GM12878 (cell line): ENCODE measurements at regions not wholly inside any gene's neighbourhood (a gene's known extent, or its start where the extent isn't known, plus 50 kb on each side); places are given as distances from the start of the nearest gene placed in this dataset.

Experiments
- ATAC-seq: fragments of 200-7000 bp; cut with Tn5 transposase; 3 replicates; pipeline ENCODE4 v1.9.1; 2020; ENCODE audit warnings: mild to moderate bottlenecking, moderate library complexity
- BruUV-seq: library from RNA; stranded (reverse); fragments of 400-500 nt; replicated peaks from 2 replicates; lab custom pipeline; 2021; lab: Mats Ljungman, UMichigan
- CTCF ChIA-PET: fragments of 300-600 bp; sonication (Branson Sonifier 250); formaldehyde crosslinking; extraction: SDS; loops from one replicate; lab custom pipeline; 2021; ENCODE audit warnings: inconsistent platforms; lab: Yijun Ruan, JAX
- POLR2A ChIA-PET: fragments of 350-600 bp; formaldehyde crosslinking; extraction: SDS; loops from one replicate; lab custom pipeline; 2021; ENCODE audit warnings: inconsistent platforms; lab: Charles Lee
- RAD21 ChIA-PET: fragments of 300-600 bp; sonication (Branson Sonifier 250); formaldehyde crosslinking; loops from one replicate; lab custom pipeline; 2023; ENCODE audit warnings: antibody characterized with exemption; ENCODE audit not compliant: unreplicated experiment; lab: Charles Lee
- SMC1A ChIA-PET: fragments of 300-600 bp; sonication (Branson Sonifier 250); formaldehyde crosslinking; loops from one replicate; lab custom pipeline; 2023; ENCODE audit not compliant: unreplicated experiment, uncharacterized antibody; lab: Charles Lee
- DNase-seq: peaks from one replicate; pipeline ENCODE4 v3.0.0-alpha.2; 2011; ENCODE audit warnings: low read depth, low spot score
- FAIRE-seq: peaks from 3 replicates; lab custom pipeline; 2011; peaks lifted over from hg19 to GRCh38; lab: Jason Lieb, UNC
- H2AFZ ChIP-seq: 2 replicates; pipeline ENCODE4 v1.6.0; 2011; ENCODE audit warnings: low read depth, low read length, control low read depth; ENCODE audit not compliant: control insufficient read depth
- H3K27ac ChIP-seq: 2 replicates; pipeline ENCODE4 v1.5.1; 2011; ENCODE audit warnings: control low read depth; ENCODE audit not compliant: control insufficient read depth, insufficient read depth
- H3K27me3 ChIP-seq, 2 experiments: replicated peaks in 1 of 2; 2 replicates each; pipeline versions ENCODE4 v1.6.0 to v1.6.1; 2011; ENCODE audit warnings: low read length in 1 of 2; ENCODE audit not compliant: control insufficient read depth in 2 of 2, insufficient read depth in 2 of 2
- H3K36me3 ChIP-seq, 2 experiments: 2 replicates each; pipeline ENCODE4 v1.5.1; 2011; ENCODE audit warnings: low read length in 1 of 2; ENCODE audit not compliant: control insufficient read depth in 2 of 2, insufficient read depth in 2 of 2
- H3K4me1 ChIP-seq: 2 replicates; pipeline ENCODE4 v1.6.1; 2011; ENCODE audit warnings: mild to moderate bottlenecking, low read length, moderate library complexity, mixed read lengths; ENCODE audit not compliant: control insufficient read depth, insufficient read depth
- H3K4me2 ChIP-seq: 2 replicates; pipeline ENCODE4 v1.6.0; 2011; ENCODE audit warnings: control low read depth; ENCODE audit not compliant: control insufficient read depth, insufficient read depth
- H3K4me3 ChIP-seq: fragments of 200-600 bp; sonication (generic); 2 replicates; pipeline ENCODE4 v1.5.1; 2016
- H3K79me2 ChIP-seq: 2 replicates; pipeline ENCODE4 v1.6.0; 2011; ENCODE audit warnings: low read length; ENCODE audit not compliant: control insufficient read depth, insufficient read depth
- H3K9ac ChIP-seq: 2 replicates; pipeline ENCODE4 v1.8.0; 2011; ENCODE audit warnings: low read length, control low read depth, mixed read lengths; ENCODE audit not compliant: control insufficient read depth, insufficient read depth
- H3K9me3 ChIP-seq: replicated peaks from 3 replicates; pipeline ENCODE4 v1.5.1; 2011; ENCODE audit warnings: mild to moderate bottlenecking, low read length; ENCODE audit not compliant: control insufficient read depth, insufficient read depth
- H4K20me1 ChIP-seq: 2 replicates; pipeline ENCODE4 v1.6.0; 2011; ENCODE audit not compliant: control insufficient read depth, insufficient read depth
- BRCA1 ChIP-seq: IDR thresholded peaks from 2 replicates; pipeline ENCODE4 v1.6.1; 2011; ENCODE audit warnings: low read depth, low read length, improper control_type of control experiment
- EED ChIP-seq: sonication (generic); IDR thresholded peaks from 2 replicates; pipeline ENCODE4 v1.6.1; 2016; ENCODE audit warnings: antibody characterized with exemption, low read depth
- ETV6 ChIP-seq, 2 experiments: fragments of 450-650 bp in 1 of 2; IDR thresholded peaks in 1 of 2; conservative IDR thresholded peaks in 1 of 2; 2 replicates each; pipeline ENCODE4 v1.6.1; 2014; ENCODE audit warnings: antibody characterized with exemption in 1 of 2, borderline replicate concordance in 1 of 2, low read depth in 1 of 2, mild to moderate bottlenecking in 1 of 2, moderate library complexity in 1 of 2
- FOS ChIP-seq: IDR thresholded peaks from 3 replicates; pipeline ENCODE4 v1.6.1; 2011; ENCODE audit warnings: borderline replicate concordance; ENCODE audit not compliant: insufficient read length; ENCODE audit errors: extremely low read depth
- JUND ChIP-seq: IDR thresholded peaks from 2 replicates; pipeline ENCODE4 v1.6.1; 2012; ENCODE audit warnings: low read depth, mild to moderate bottlenecking, low read length, improper control_type of control experiment, moderate library complexity
- NR2C2 ChIP-seq: IDR thresholded peaks from 2 replicates; pipeline ENCODE4 v1.6.1; 2011; ENCODE audit warnings: borderline replicate concordance, low read depth; ENCODE audit not compliant: control insufficient read depth, insufficient read length
- RAD21 ChIP-seq: IDR thresholded peaks from 2 replicates; pipeline ENCODE4 v1.6.1; 2011; ENCODE audit warnings: mild to moderate bottlenecking, low read depth, low read length, moderate library complexity; ENCODE audit not compliant: insufficient read depth
- SIN3A ChIP-seq: IDR thresholded peaks from 2 replicates; pipeline ENCODE4 v1.6.1; 2012; ENCODE audit warnings: low read depth, low read length, improper control_type of control experiment
- SMAD1 ChIP-seq: fragments of 450-650 bp; IDR thresholded peaks from 2 replicates; pipeline ENCODE4 v1.6.1; 2018; ENCODE audit warnings: mild to moderate bottlenecking, low read depth; ENCODE audit not compliant: partially characterized antibody
- WGBS: methylation state at CpG from one replicate; pipeline ENCODE4 v1.1.6; 2016; ENCODE audit warnings: low lambda C conversion rate; ENCODE audit not compliant: insufficient replicate concordance, insufficient coverage; ENCODE audit errors: missing lambda C conversion rate; 5-methylcytosine and 5-hydroxymethylcytosine counted together
- in situ Hi-C: fragments of 300-500 bp; cut with MboI; formaldehyde crosslinking; loops from 9 replicates; pipeline ENCODE4 v1.14.3; 2018; ENCODE audit warnings: mixed read lengths
- intact Hi-C: fragments of 100-400 bp; cut with micrococcal nuclease; formaldehyde crosslinking; loops from one replicate; pipeline ENCODE4 v1.14.2; 2022; ENCODE audit not compliant: unreplicated experiment
- TF ChIP-seq, protein P1 (sequence below): fragments of 150-350 bp; IDR thresholded peaks from 2 replicates; pipeline ENCODE4 v1.6.1; 2016; ENCODE audit warnings: low read depth, low read length
- TF ChIP-seq, protein P2 (sequence below): fragments of 450-650 bp; IDR thresholded peaks from 2 replicates; pipeline ENCODE4 v1.6.1; 2017; ENCODE audit warnings: mild to moderate bottlenecking
- TF ChIP-seq, protein P3 (sequence below): fragments of 450-650 bp; IDR thresholded peaks from 2 replicates; pipeline ENCODE4 v1.6.1; 2017; ENCODE audit warnings: low read depth, mild to moderate bottlenecking, moderate library complexity

DNA sequence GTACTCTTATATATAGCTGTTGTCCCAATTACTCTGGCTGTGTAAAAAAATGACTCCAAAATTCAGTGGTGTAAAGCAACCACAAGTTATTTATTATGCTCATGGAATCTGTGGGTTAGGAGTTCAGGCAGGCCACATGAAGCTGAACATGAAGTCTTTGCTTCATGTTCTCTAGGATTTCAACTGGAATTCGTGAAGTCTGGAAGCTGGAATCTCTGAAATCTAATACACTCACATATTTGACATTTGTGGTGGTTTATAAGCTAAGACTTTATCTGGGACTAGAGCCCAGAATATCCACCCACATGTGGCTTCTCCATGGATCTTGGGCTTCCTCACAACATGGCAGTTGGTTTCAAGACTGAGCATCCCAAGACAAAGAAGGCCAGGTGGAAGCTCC is 430.6 kb downstream of the MIAT start (continued):
- TF ChIP-seq, protein P1, sequence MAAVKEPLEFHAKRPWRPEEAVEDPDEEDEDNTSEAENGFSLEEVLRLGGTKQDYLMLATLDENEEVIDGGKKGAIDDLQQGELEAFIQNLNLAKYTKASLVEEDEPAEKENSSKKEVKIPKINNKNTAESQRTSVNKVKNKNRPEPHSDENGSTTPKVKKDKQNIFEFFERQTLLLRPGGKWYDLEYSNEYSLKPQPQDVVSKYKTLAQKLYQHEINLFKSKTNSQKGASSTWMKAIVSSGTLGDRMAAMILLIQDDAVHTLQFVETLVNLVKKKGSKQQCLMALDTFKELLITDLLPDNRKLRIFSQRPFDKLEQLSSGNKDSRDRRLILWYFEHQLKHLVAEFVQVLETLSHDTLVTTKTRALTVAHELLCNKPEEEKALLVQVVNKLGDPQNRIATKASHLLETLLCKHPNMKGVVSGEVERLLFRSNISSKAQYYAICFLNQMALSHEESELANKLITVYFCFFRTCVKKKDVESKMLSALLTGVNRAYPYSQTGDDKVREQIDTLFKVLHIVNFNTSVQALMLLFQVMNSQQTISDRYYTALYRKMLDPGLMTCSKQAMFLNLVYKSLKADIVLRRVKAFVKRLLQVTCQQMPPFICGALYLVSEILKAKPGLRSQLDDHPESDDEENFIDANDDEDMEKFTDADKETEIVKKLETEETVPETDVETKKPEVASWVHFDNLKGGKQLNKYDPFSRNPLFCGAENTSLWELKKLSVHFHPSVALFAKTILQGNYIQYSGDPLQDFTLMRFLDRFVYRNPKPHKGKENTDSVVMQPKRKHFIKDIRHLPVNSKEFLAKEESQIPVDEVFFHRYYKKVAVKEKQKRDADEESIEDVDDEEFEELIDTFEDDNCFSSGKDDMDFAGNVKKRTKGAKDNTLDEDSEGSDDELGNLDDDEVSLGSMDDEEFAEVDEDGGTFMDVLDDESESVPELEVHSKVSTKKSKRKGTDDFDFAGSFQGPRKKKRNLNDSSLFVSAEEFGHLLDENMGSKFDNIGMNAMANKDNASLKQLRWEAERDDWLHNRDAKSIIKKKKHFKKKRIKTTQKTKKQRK: no peak

DNA sequence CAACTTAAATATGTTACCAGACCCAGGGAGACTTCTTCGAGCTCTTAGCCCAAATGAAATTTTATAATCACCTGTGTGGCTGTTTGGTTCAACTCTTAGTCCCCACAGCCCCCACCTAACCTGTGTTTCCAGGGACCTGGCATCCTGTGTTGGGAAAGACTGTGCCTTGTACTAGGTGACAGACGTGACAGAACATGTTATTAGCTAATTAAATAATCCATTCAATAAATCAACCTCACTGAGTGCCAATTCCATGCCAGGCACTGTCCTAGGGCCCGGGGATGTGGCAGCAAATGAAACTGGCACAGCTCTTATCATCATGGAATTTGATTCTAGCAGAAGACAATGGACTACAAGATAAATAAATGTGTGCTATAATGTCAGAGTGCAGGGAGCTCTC is 431.9 kb downstream of the MIAT start:
- in situ Hi-C loops: no loop called here
- H4K20me1 ChIP-seq: no peaks in the 10 kb centered on the region
- no peak overlapping the region for H3K4me3 ChIP-seq
- ChIA-PET POLR2A (no interaction called here), RAD21 (no interaction called here), CTCF (no interaction called here), SMC1A (no interaction called here)
- no peaks in the 10 kb centered on the region for H3K9me3 ChIP-seq
- 0% methylated on average over 3 of the region's 3 CpGs for WGBS
- ATAC-seq (no peak), DNase-seq (no peak), FAIRE-seq (no peak)
- H3K27ac ChIP-seq: no peak overlapping the region
- H3K79me2 ChIP-seq: no peaks in the 10 kb centered on the region
- no peaks in the 10 kb centered on the region for H3K36me3 ChIP-seq
- H3K4me2 ChIP-seq: no peak overlapping the region
- H3K27me3 ChIP-seq: no peaks in the 10 kb centered on the region; a peak in 1 of 4 replicates
- no peaks in the 10 kb centered on the region for H3K4me1 ChIP-seq
- TF ChIP-seq, protein P2, sequence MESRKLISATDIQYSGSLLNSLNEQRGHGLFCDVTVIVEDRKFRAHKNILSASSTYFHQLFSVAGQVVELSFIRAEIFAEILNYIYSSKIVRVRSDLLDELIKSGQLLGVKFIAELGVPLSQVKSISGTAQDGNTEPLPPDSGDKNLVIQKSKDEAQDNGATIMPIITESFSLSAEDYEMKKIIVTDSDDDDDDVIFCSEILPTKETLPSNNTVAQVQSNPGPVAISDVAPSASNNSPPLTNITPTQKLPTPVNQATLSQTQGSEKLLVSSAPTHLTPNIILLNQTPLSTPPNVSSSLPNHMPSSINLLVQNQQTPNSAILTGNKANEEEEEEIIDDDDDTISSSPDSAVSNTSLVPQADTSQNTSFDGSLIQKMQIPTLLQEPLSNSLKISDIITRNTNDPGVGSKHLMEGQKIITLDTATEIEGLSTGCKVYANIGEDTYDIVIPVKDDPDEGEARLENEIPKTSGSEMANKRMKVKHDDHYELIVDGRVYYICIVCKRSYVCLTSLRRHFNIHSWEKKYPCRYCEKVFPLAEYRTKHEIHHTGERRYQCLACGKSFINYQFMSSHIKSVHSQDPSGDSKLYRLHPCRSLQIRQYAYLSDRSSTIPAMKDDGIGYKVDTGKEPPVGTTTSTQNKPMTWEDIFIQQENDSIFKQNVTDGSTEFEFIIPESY: no peak
- TF ChIP-seq, protein P3, sequence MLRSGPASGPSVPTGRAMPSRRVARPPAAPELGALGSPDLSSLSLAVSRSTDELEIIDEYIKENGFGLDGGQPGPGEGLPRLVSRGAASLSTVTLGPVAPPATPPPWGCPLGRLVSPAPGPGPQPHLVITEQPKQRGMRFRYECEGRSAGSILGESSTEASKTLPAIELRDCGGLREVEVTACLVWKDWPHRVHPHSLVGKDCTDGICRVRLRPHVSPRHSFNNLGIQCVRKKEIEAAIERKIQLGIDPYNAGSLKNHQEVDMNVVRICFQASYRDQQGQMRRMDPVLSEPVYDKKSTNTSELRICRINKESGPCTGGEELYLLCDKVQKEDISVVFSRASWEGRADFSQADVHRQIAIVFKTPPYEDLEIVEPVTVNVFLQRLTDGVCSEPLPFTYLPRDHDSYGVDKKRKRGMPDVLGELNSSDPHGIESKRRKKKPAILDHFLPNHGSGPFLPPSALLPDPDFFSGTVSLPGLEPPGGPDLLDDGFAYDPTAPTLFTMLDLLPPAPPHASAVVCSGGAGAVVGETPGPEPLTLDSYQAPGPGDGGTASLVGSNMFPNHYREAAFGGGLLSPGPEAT: no peak
- TF ChIP-seq RAD21 (no peak), NR2C2 (no peak), SMAD1 (no peak), ETV6 (conservative IDR thresholded peaks at IDR 0.05 in 1 of 2, IDR thresholded peaks at IDR 0.05 in 1 of 2; ENCODE audit: borderline replicate concordance in 1 of 2, low read depth in 1 of 2) (no peak), JUND (no peak), BRCA1 (no peak), EED (no peak), SIN3A (no peak), FOS (no peak)
- no peak overlapping the region for H3K9ac ChIP-seq
- no TSS peak for BruUV-seq
- no peak overlapping the region for H2AFZ ChIP-seq
- intact Hi-C loops: no loop called here
